PC-3 (cell line): ENCODE measurements at regions not wholly inside any gene's neighbourhood (a gene's known extent, or its start where the extent isn't known, plus 50 kb on each side); places are given as distances from the start of the nearest gene placed in this dataset.

Experiments used
- EZH2 ChIP-seq: fragments of 300-600 bp; sonication (generic); IDR thresholded peaks from one replicate; pipeline ENCODE4 v1.6.1; 2017; ENCODE audit warnings: antibody characterized with exemption, mild to moderate bottlenecking, low read length; ENCODE audit not compliant: unreplicated experiment
- EZH2phosphoT487 ChIP-seq: fragments of 300-600 bp; sonication (generic); IDR thresholded peaks from 2 replicates; pipeline ENCODE4 v1.6.1; 2018; ENCODE audit warnings: mild to moderate bottlenecking, antibody characterized with exemption, low read length, borderline replicate concordance
- TF ChIP-seq, protein P1 (sequence below): fragments of 300-600 bp; sonication (generic); conservative IDR thresholded peaks from 2 replicates; pipeline ENCODE4 v1.5.1; 2017; ENCODE audit warnings: antibody characterized with exemption, low read depth, mild to moderate bottlenecking, low read length

GRCh38 chr4:110705440-110705782 lies 82.5 kb upstream of the PITX2 start:
- TF ChIP-seq, protein P1, sequence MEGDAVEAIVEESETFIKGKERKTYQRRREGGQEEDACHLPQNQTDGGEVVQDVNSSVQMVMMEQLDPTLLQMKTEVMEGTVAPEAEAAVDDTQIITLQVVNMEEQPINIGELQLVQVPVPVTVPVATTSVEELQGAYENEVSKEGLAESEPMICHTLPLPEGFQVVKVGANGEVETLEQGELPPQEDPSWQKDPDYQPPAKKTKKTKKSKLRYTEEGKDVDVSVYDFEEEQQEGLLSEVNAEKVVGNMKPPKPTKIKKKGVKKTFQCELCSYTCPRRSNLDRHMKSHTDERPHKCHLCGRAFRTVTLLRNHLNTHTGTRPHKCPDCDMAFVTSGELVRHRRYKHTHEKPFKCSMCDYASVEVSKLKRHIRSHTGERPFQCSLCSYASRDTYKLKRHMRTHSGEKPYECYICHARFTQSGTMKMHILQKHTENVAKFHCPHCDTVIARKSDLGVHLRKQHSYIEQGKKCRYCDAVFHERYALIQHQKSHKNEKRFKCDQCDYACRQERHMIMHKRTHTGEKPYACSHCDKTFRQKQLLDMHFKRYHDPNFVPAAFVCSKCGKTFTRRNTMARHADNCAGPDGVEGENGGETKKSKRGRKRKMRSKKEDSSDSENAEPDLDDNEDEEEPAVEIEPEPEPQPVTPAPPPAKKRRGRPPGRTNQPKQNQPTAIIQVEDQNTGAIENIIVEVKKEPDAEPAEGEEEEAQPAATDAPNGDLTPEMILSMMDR = no peak
- TF ChIP-seq EZH2 = no peak
- TF ChIP-seq EZH2phosphoT487 = no peak
